PC-3 (cell line): ENCODE measurements at regions not wholly inside any gene's neighbourhood (a gene's known extent, or its start where the extent isn't known, plus 50 kb on each side); places are given as distances from the start of the nearest gene placed in this dataset.

Source experiments
- ATAC-seq: fragments of 200-7000 bp; cut with Tn5 transposase; 2 replicates; pipeline ENCODE4 v1.9.1; 2020; ENCODE audit warnings: mild to moderate bottlenecking, moderate library complexity
- BruUV-seq: library from RNA; stranded (reverse); fragments of 400-500 nt; replicated peaks from 2 replicates; lab custom pipeline; 2021; lab: Mats Ljungman, UMichigan
- CTCF ChIA-PET: fragments of 300-600 bp; sonication (Branson Sonifier 250); formaldehyde crosslinking; loops from one replicate; lab custom pipeline; 2022; ENCODE audit warnings: antibody characterized with exemption; lab: Charles Lee
- POLR2A ChIA-PET: fragments of 300-600 bp; sonication (Branson Sonifier 250); formaldehyde crosslinking; loops from one replicate; lab custom pipeline; 2022; ENCODE audit warnings: antibody characterized with exemption; ENCODE audit not compliant: unreplicated experiment; lab: Charles Lee
- DNase-seq: peaks from one replicate; pipeline ENCODE4 v3.0.0-alpha.2; 2015
- H2AFZ ChIP-seq: fragments of 300-600 bp; sonication (generic); 2 replicates; pipeline ENCODE4 v1.6.0; 2016; ENCODE audit warnings: antibody characterized with exemption, low read length
- H3F3A ChIP-seq: fragments of 300-600 bp; sonication (generic); one replicate; pipeline ENCODE4 v1.6.0; 2017; ENCODE audit warnings: antibody characterized with exemption, low read length, control low read depth, mild to moderate bottlenecking; ENCODE audit not compliant: unreplicated experiment
- H3K27ac ChIP-seq: fragments of 300-600 bp; sonication (generic); 2 replicates; pipeline ENCODE4 v1.5.1; 2016; ENCODE audit warnings: mild to moderate bottlenecking, low read length
- H3K27me3 ChIP-seq: fragments of 300-600 bp; sonication (generic); 2 replicates; pipeline ENCODE4 v1.6.1; 2016; ENCODE audit warnings: low read length, mixed read lengths
- H3K36me3 ChIP-seq: fragments of 300-600 bp; sonication (generic); 2 replicates; pipeline ENCODE4 v1.6.1; 2016; ENCODE audit warnings: low read depth, mixed run types, low read length, mixed read lengths
- H3K4me1 ChIP-seq: fragments of 300-600 bp; sonication (generic); 2 replicates; pipeline ENCODE4 v1.5.1; 2016; ENCODE audit warnings: low read length; ENCODE audit not compliant: insufficient read depth
- H3K4me2 ChIP-seq: fragments of 300-600 bp; sonication (generic); 2 replicates; pipeline ENCODE4 v1.6.0; 2016; ENCODE audit warnings: low read length
- H3K4me3 ChIP-seq: fragments of 300-600 bp; sonication (generic); 2 replicates; pipeline ENCODE4 v1.5.1; 2016; ENCODE audit warnings: mild to moderate bottlenecking, low read length, mixed read lengths
- H3K79me2 ChIP-seq: fragments of 300-600 bp; sonication (generic); 2 replicates; pipeline ENCODE4 v1.6.1; 2017; ENCODE audit warnings: low read length, mixed read lengths
- H3K9ac ChIP-seq: fragments of 300-600 bp; sonication (generic); 2 replicates; pipeline ENCODE4 v1.6.0; 2016; ENCODE audit warnings: mild to moderate bottlenecking, low read length
- H3K9me2 ChIP-seq: fragments of 300-600 bp; sonication (generic); replicated peaks from 2 replicates; pipeline ENCODE4 v1.6.1; 2016; ENCODE audit warnings: mixed run types, low read length, mixed read lengths
- H3K9me3 ChIP-seq: fragments of 300-600 bp; sonication (generic); 2 replicates; pipeline ENCODE4 v1.6.1; 2016; ENCODE audit warnings: low read length, mixed read lengths
- H4K20me1 ChIP-seq: fragments of 300-600 bp; sonication (generic); 2 replicates; pipeline ENCODE4 v1.6.1; 2016; ENCODE audit warnings: low read length, mixed read lengths
- CTCF ChIP-seq: fragments of 300-600 bp; sonication (generic); conservative IDR thresholded peaks from 2 replicates; pipeline ENCODE4 v1.5.1; 2017; ENCODE audit warnings: antibody characterized with exemption, low read depth, mild to moderate bottlenecking, low read length
- EZH2 ChIP-seq: fragments of 300-600 bp; sonication (generic); IDR thresholded peaks from one replicate; pipeline ENCODE4 v1.6.1; 2017; ENCODE audit warnings: antibody characterized with exemption, mild to moderate bottlenecking, low read length; ENCODE audit not compliant: unreplicated experiment
- EZH2phosphoT487 ChIP-seq: fragments of 300-600 bp; sonication (generic); IDR thresholded peaks from 2 replicates; pipeline ENCODE4 v1.6.1; 2018; ENCODE audit warnings: mild to moderate bottlenecking, antibody characterized with exemption, low read length, borderline replicate concordance
- intact Hi-C: fragments of 100-400 bp; cut with micrococcal nuclease; formaldehyde crosslinking; loops from 2 replicates; pipeline ENCODE4 v1.9.0; 2023

DNA sequence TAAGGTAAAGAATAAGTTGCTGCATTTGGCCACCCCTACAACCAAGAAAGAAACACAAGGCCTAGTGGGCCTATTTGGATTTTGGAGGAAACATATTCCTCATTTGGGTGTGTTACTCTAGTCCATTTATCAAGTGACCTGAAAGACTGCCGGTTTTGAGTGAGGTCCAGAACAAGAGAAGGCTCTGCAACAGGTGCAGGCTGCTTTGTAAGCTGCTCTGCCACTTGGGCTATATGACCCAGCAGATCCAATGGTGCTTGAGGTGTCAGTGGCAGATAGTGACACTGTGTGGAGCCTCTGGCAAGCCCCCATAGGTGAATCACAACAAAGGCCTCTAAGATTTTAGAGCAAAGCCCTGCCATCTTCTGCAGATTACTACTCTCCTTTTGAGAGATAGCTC, 491.3 kb downstream of the TAFA4 start:
- Histone ChIP-seq H3K36me3 (no peaks in the 10 kb centered on the region), H3K27ac (no peak overlapping the region), H3K4me3 (no peak overlapping the region), H3K9me2 (no peaks in the 10 kb centered on the region), H3K27me3 (no peaks in the 10 kb centered on the region), H3K79me2 (no peaks in the 10 kb centered on the region), H3K9ac (no peak overlapping the region), H3K9me3 (no peaks in the 10 kb centered on the region), H3K4me1 (no peaks in the 10 kb centered on the region), H4K20me1 (no peaks in the 10 kb centered on the region), H2AFZ (no peak overlapping the region), H3F3A (no peaks in the 10 kb centered on the region), H3K4me2 (no peak overlapping the region)
- DNase-seq (no peak), ATAC-seq (no peak)
- no peak for TF ChIP-seq CTCF
- TF ChIP-seq EZH2: no peak
- no peak for TF ChIP-seq EZH2phosphoT487
- POLR2A ChIA-PET: no interaction called here
- BruUV-seq: no TSS peak
- CTCF ChIA-PET: no interaction called here
- intact Hi-C loops: no loop called here

GRCh38 chr3:68436619-68437401, 495.5 kb downstream of the TAFA4 start:
- H2AFZ ChIP-seq: no peak overlapping the region
- H3K36me3 ChIP-seq: no peaks in the 10 kb centered on the region
- no peaks in the 10 kb centered on the region for H3K9me3 ChIP-seq
- H3F3A ChIP-seq: no peaks in the 10 kb centered on the region
- ATAC-seq (no peak), DNase-seq (no peak)
- no peak overlapping the region for H3K9ac ChIP-seq
- H3K9me2 ChIP-seq: no peaks in the 10 kb centered on the region
- H4K20me1 ChIP-seq: no peaks in the 10 kb centered on the region
- no peak overlapping the region for H3K4me2 ChIP-seq
- ChIA-PET CTCF (no interaction called here), POLR2A (no interaction called here)
- H3K4me1 ChIP-seq: no peaks in the 10 kb centered on the region
- intact Hi-C loops: no loop called here
- H3K27ac ChIP-seq: no peak overlapping the region
- TF ChIP-seq CTCF: no peak
- no peak for TF ChIP-seq EZH2
- no peak for TF ChIP-seq EZH2phosphoT487
- no peaks in the 10 kb centered on the region for H3K79me2 ChIP-seq
- no peaks in the 10 kb centered on the region for H3K27me3 ChIP-seq
- no peak overlapping the region for H3K4me3 ChIP-seq
- no TSS peak for BruUV-seq

- Histone ChIP-seq H3K4me3 (no peak overlapping the region), H3K79me2 (no peaks in the 10 kb centered on the region), H3K36me3 (no peaks in the 10 kb centered on the region), H3F3A (no peaks in the 10 kb centered on the region), H3K4me2 (no peak overlapping the region), H3K9me2 (no peaks in the 10 kb centered on the region), H3K9ac (no peak overlapping the region), H3K27me3 (no peaks in the 10 kb centered on the region), H4K20me1 (no peaks in the 10 kb centered on the region), H2AFZ (no peak overlapping the region), H3K4me1 (no peaks in the 10 kb centered on the region), H3K9me3 (no peaks in the 10 kb centered on the region), H3K27ac (no peak overlapping the region)
- BruUV-seq: no TSS peak
- TF ChIP-seq CTCF: no peak
- TF ChIP-seq EZH2: no peak
- TF ChIP-seq EZH2phosphoT487: no peak
- ChIA-PET CTCF (no interaction called here), POLR2A (no interaction called here)
- ATAC-seq: no peak
- DNase-seq: no peak
- intact Hi-C loops: no loop called here
These were observed 503.9 kb downstream of the TAFA4 start for GRCh38 chr3:68428495-68428894.
